ENCODE measurements at regions not wholly inside any gene's neighbourhood (a gene's known extent, or its start where the extent isn't known, plus 50 kb on each side); places are given as distances from the start of the nearest gene placed in this dataset.

DNA sequence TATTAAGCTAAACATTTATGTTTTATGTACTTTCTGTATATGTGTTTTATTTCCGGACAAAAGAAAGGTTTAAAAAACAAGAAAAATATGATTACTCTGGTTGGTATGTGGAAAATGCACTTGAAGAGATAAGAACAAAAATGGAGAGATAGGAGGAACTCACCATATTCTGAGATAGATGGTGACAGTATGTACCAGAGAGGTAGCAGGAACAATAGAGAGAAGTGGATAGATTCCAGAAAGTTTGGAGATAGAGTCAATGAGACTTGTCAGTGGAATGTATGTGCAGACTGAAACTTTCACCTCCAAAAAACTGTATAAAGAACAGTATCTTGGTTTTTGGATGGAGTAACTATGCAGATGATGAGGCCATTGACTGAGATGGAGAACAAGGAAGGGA is 105.6 kb upstream of the FSHR start:
- DNase-seq (ENCODE audit: low read depth, low spot score) (no peak), ATAC-seq (no peak)
- H3K27me3 ChIP-seq (ENCODE audit: control insufficient read depth, insufficient read depth, low read length), result no peaks in the 10 kb centered on the region
- in situ Hi-C loops (cut with HindIII; ENCODE audit: low pct_unique_long_range_greater_than_20kb, low sequenced_read_pairs) (no loop called here), intact Hi-C loops (cut with micrococcal nuclease; ENCODE audit: unreplicated experiment) (no loop called here)
- BruUV-seq (replicated peaks), result no TSS peak
- H3K9me3 ChIP-seq (ENCODE audit: control insufficient read depth, insufficient read depth, low read depth, low read length), result no peaks in the 10 kb centered on the region
- no peak overlapping the region for H3K27ac ChIP-seq (ENCODE audit: low read length)
- no peaks in the 10 kb centered on the region for H3K4me1 ChIP-seq (ENCODE audit: control insufficient read depth, insufficient read depth, low read length)
- POLR2A ChIA-PET, result no interaction called here
- H3K4me3 ChIP-seq (ENCODE audit: low read depth in 2 of 2, low read length in 2 of 2), result no peak overlapping the region
- H3K36me3 ChIP-seq (ENCODE audit: control insufficient read depth, insufficient read depth, low read length), result no peaks in the 10 kb centered on the region
- TF ChIP-seq SIN3A (IDR thresholded peaks at IDR 0.05; ENCODE audit: borderline replicate concordance, insufficient read depth, low read depth, low read length) (no peak), TCF7L2 (IDR thresholded peaks at IDR 0.05; ENCODE audit: low read depth, low read length) (no peak), POLR2AphosphoS5 (IDR thresholded peaks at IDR 0.05; ENCODE audit: low read depth, low read length) (no peak)
- TF ChIP-seq, protein P1, sequence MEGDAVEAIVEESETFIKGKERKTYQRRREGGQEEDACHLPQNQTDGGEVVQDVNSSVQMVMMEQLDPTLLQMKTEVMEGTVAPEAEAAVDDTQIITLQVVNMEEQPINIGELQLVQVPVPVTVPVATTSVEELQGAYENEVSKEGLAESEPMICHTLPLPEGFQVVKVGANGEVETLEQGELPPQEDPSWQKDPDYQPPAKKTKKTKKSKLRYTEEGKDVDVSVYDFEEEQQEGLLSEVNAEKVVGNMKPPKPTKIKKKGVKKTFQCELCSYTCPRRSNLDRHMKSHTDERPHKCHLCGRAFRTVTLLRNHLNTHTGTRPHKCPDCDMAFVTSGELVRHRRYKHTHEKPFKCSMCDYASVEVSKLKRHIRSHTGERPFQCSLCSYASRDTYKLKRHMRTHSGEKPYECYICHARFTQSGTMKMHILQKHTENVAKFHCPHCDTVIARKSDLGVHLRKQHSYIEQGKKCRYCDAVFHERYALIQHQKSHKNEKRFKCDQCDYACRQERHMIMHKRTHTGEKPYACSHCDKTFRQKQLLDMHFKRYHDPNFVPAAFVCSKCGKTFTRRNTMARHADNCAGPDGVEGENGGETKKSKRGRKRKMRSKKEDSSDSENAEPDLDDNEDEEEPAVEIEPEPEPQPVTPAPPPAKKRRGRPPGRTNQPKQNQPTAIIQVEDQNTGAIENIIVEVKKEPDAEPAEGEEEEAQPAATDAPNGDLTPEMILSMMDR (IDR thresholded peaks at IDR 0.05), result no peak
- TF ChIP-seq, protein P2, sequence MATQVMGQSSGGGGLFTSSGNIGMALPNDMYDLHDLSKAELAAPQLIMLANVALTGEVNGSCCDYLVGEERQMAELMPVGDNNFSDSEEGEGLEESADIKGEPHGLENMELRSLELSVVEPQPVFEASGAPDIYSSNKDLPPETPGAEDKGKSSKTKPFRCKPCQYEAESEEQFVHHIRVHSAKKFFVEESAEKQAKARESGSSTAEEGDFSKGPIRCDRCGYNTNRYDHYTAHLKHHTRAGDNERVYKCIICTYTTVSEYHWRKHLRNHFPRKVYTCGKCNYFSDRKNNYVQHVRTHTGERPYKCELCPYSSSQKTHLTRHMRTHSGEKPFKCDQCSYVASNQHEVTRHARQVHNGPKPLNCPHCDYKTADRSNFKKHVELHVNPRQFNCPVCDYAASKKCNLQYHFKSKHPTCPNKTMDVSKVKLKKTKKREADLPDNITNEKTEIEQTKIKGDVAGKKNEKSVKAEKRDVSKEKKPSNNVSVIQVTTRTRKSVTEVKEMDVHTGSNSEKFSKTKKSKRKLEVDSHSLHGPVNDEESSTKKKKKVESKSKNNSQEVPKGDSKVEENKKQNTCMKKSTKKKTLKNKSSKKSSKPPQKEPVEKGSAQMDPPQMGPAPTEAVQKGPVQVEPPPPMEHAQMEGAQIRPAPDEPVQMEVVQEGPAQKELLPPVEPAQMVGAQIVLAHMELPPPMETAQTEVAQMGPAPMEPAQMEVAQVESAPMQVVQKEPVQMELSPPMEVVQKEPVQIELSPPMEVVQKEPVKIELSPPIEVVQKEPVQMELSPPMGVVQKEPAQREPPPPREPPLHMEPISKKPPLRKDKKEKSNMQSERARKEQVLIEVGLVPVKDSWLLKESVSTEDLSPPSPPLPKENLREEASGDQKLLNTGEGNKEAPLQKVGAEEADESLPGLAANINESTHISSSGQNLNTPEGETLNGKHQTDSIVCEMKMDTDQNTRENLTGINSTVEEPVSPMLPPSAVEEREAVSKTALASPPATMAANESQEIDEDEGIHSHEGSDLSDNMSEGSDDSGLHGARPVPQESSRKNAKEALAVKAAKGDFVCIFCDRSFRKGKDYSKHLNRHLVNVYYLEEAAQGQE (IDR thresholded peaks at IDR 0.05; ENCODE audit: insufficient read depth in 1 of 2, low read depth in 2 of 2, low read length in 1 of 2), result no peak
- CTCF ChIA-PET, result no interaction called here

DNA sequence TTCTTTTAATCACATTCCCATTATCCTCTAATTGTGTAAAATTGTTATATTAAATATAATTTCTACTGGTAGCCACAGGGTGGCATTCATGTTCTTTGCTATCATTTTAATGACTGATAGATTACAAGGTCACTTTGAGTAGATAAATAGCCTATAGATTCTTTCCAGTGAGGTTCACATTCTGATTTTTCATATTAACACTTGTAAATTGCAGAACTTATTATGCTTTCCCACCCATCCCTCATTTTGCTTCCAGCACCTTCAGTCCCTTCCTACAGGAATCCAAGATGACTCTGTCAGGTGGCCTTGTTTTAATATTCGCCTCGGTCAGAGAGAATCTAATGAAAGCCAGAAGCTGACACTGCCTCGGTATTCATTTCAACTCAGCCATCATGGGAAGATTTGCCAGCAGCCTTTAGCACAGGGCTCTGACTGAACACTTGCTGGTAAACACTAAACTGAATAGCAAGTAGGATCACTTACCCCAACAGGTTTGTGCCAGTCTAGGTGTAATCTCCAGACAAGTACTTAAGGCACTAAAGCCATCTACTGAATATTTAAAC is 101.2 kb upstream of the FSHR start:
- CTCF ChIA-PET, result no interaction called here

More for the DNA sequence above, 101.2 kb upstream of the FSHR start:
- Histone ChIP-seq H3K27me3 (ENCODE audit: control insufficient read depth, insufficient read depth, low read length) (no peaks in the 10 kb centered on the region), H3K27ac (ENCODE audit: low read length) (no peak overlapping the region), H3K4me1 (ENCODE audit: control insufficient read depth, insufficient read depth, low read length) (no peaks in the 10 kb centered on the region), H3K4me3 (ENCODE audit: low read depth in 2 of 2, low read length in 2 of 2) (no peak overlapping the region), H3K9me3 (ENCODE audit: control insufficient read depth, insufficient read depth, low read depth, low read length) (no peaks in the 10 kb centered on the region), H3K36me3 (ENCODE audit: control insufficient read depth, insufficient read depth, low read length) (no peaks in the 10 kb centered on the region)
- ATAC-seq, result no peak
- POLR2A ChIA-PET, result no interaction called here
- no peak for DNase-seq (ENCODE audit: low read depth, low spot score)
- in situ Hi-C loops (cut with HindIII; ENCODE audit: low pct_unique_long_range_greater_than_20kb, low sequenced_read_pairs) (no loop called here), intact Hi-C loops (cut with micrococcal nuclease; ENCODE audit: unreplicated experiment) (no loop called here)
- BruUV-seq (replicated peaks), result no TSS peak
- TF ChIP-seq POLR2AphosphoS5 (IDR thresholded peaks at IDR 0.05; ENCODE audit: low read depth, low read length) (no peak), TCF7L2 (IDR thresholded peaks at IDR 0.05; ENCODE audit: low read depth, low read length) (no peak), SIN3A (IDR thresholded peaks at IDR 0.05; ENCODE audit: borderline replicate concordance, insufficient read depth, low read depth, low read length) (no peak)
- TF ChIP-seq, protein P1 (IDR thresholded peaks at IDR 0.05), result peak; percentile 23; the same call in 1 of the 2 replicates
- TF ChIP-seq, protein P2 (IDR thresholded peaks at IDR 0.05; ENCODE audit: insufficient read depth in 1 of 2, low read depth in 2 of 2, low read length in 1 of 2), result no peak

Measured in Panc1 (cell line).